SU-DHL-6 (cell line): ENCODE measurements at regions not wholly inside any gene's neighbourhood (a gene's known extent, or its start where the extent isn't known, plus 50 kb on each side); places are given as distances from the start of the nearest gene placed in this dataset.

Source experiments
- EZH2phosphoT487 ChIP-seq: fragments of 200-600 bp; sonication (generic), shearing (Covaris generic); conservative IDR thresholded peaks from 2 replicates; pipeline ENCODE4 v1.6.1; 2018; ENCODE audit warnings: mild to moderate bottlenecking, antibody characterized with exemption, low read length, moderate library complexity, mixed read lengths
- TF ChIP-seq, protein P1 (sequence below): fragments of 200-600 bp; sonication (generic); IDR thresholded peaks from one replicate; pipeline ENCODE4 v1.5.1; 2017; ENCODE audit warnings: antibody characterized with exemption, mild to moderate bottlenecking, low read length, moderate library complexity; ENCODE audit not compliant: insufficient read depth, poor library complexity, severe bottlenecking

- TF ChIP-seq, protein P1, sequence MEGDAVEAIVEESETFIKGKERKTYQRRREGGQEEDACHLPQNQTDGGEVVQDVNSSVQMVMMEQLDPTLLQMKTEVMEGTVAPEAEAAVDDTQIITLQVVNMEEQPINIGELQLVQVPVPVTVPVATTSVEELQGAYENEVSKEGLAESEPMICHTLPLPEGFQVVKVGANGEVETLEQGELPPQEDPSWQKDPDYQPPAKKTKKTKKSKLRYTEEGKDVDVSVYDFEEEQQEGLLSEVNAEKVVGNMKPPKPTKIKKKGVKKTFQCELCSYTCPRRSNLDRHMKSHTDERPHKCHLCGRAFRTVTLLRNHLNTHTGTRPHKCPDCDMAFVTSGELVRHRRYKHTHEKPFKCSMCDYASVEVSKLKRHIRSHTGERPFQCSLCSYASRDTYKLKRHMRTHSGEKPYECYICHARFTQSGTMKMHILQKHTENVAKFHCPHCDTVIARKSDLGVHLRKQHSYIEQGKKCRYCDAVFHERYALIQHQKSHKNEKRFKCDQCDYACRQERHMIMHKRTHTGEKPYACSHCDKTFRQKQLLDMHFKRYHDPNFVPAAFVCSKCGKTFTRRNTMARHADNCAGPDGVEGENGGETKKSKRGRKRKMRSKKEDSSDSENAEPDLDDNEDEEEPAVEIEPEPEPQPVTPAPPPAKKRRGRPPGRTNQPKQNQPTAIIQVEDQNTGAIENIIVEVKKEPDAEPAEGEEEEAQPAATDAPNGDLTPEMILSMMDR = no peak
- no peak for TF ChIP-seq EZH2phosphoT487
Observed at GRCh38 chr7:4394736-4395135, 287.4 kb upstream of the FOXK1 start.
